ENCODE measurements at regions not wholly inside any gene's neighbourhood (a gene's known extent, or its start where the extent isn't known, plus 50 kb on each side); places are given as distances from the start of the nearest gene placed in this dataset.

- TF ChIP-seq CTCF (IDR thresholded peaks at IDR 0.05; ENCODE audit: low read depth, low read length) = no peak
- no peak for DNase-seq (ENCODE audit: extremely low read depth, low read depth)
Observed at GRCh38 chr4:164381859-164382258, 372.1 kb upstream of the SMIM31 start.

GRCh38 chr4:164383058-164383357 is 370.9 kb upstream of the SMIM31 start:
- TF ChIP-seq CTCF (IDR thresholded peaks at IDR 0.05; ENCODE audit: low read depth, low read length) = no peak
- no peak for DNase-seq (ENCODE audit: extremely low read depth, low read depth)

GRCh38 chr4:164383358-164384220 is 370.3 kb upstream of the SMIM31 start:
- no peak for DNase-seq (ENCODE audit: extremely low read depth, low read depth)
- TF ChIP-seq CTCF (IDR thresholded peaks at IDR 0.05; ENCODE audit: low read depth, low read length) = no peak

DNA sequence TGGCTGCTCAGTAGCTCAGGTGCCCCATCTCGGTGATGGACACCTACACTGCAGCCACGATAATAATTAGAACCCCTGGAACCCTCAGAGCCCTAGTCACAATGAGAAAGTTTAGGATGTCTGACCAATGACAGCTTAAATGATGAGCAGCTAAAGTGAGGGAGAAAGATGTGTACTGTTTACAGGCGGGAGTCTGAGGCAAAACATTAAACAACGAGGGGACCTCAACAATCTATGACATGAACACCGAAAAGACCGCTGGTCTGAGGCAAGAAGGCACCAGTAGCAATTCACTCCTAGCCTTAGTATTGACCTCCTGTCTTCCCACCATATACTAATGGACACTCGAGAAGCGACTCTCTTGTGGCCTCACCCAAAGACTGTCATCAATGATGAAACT is 369.5 kb upstream of the SMIM31 start:
- TF ChIP-seq CTCF (IDR thresholded peaks at IDR 0.05; ENCODE audit: low read depth, low read length) = no peak

GRCh38 chr4:164396439-164396838 is 357.5 kb upstream of the SMIM31 start:
- no peak for TF ChIP-seq CTCF (IDR thresholded peaks at IDR 0.05; ENCODE audit: low read depth, low read length)
- DNase-seq (ENCODE audit: extremely low read depth, low read depth) = no peak

More for the DNA sequence above, 369.5 kb upstream of the SMIM31 start:
- no peak for DNase-seq (ENCODE audit: extremely low read depth, low read depth)

DNA sequence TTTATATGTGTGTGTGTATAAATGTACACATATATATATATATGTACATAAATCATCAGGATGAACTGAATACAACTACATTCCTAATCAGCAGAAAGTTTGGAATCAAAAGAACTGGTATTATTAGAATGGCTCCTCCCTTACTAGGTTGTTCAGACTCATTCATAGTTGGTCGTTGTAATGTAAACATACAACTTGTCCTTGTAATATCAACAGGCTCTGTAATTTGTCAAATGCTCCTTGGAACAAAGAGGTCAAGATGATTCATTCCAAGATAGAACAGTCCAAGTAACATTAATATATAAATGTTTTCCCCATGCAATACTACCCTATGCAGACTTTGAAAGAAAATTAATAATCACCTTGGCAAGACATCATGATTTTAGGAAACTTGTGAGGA is 351.4 kb upstream of the SMIM31 start:
- no peak for DNase-seq (ENCODE audit: extremely low read depth, low read depth)
- TF ChIP-seq CTCF (IDR thresholded peaks at IDR 0.05; ENCODE audit: low read depth, low read length) = no peak

GRCh38 chr4:164405774-164406173 is 348.2 kb upstream of the SMIM31 start:
- no peak for TF ChIP-seq CTCF (IDR thresholded peaks at IDR 0.05; ENCODE audit: low read depth, low read length)
- no peak for DNase-seq (ENCODE audit: extremely low read depth, low read depth)

Data from AG09319 (cell line).